ENCODE measurements at regions not wholly inside any gene's neighbourhood (a gene's known extent, or its start where the extent isn't known, plus 50 kb on each side); places are given as distances from the start of the nearest gene placed in this dataset.

DNA sequence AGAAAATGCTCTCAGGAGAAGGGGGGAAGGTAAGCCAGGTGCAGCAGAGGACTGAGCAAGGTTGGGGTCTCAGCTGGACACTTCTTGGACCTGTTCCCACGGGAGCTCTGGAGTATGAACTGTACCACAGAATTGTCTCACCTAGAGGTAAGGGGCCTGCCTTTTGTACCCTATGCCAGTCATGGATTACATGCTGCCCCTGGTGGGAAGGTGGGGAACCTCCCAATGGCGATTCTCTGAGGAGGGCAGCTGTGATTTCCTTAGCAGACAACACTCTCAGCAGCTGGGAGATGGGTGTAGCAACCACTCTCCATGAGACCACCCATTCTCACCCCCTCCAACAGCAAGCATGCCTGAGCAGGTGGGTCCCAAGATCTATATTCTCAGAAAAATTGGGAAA, 329.4 kb upstream of the CTNNB1 start:
- CTCF ChIA-PET (ENCODE audit: partially characterized antibody) = interaction anchor here (0.6 to 3.4 kb wide), 18 partner anchors 9 to 1250 kb away, joined by 3 to 18 read pairs (median 4); no protein-coding TSS in a partner anchor
- H3K4me1 ChIP-seq (replicated peaks in 1 of 4; ENCODE audit: control insufficient read depth in 3 of 4, insufficient read depth in 4 of 4, low read length in 3 of 4) = no peaks in the 10 kb centered on the region
- POLR2A ChIA-PET (ENCODE audit: partially characterized antibody) = interaction anchor here (1.5 kb wide), 1 partner anchor 330 kb away, joined by 5 read pairs; the partner anchor contains the start of gene CTNNB1
- H4K91ac ChIP-seq (replicated peaks; ENCODE audit: insufficient read length, low read length) = no peak overlapping the region
- peak overlapping the region; percentile 67; the same call in 1 of the 2 replicates for H2AFZ ChIP-seq (ENCODE audit: low read length)
- H2BK120ac ChIP-seq (replicated peaks; ENCODE audit: low read depth, low read length) = no peak overlapping the region
- H4K20me1 ChIP-seq (replicated peaks in 1 of 2; ENCODE audit: control insufficient read depth in 1 of 2, insufficient read depth in 2 of 2, low read length in 2 of 2) = no peaks in the 10 kb centered on the region
- H3K4me2 ChIP-seq (ENCODE audit: insufficient read depth in 1 of 2, low read depth in 2 of 2, low read length in 2 of 2) = no peak overlapping the region
- no peak overlapping the region for H2BK15ac ChIP-seq (ENCODE audit: low read length)
- DNase-seq (ENCODE audit: low read depth in 1 of 2, low spot score in 2 of 2) (peak in 1 of 2 experiments; percentile 51), FAIRE-seq (no peak)
- H2BK12ac ChIP-seq (ENCODE audit: low read depth, low read length) = no peak overlapping the region
- no peak for TF ChIP-seq SUZ12 (IDR thresholded peaks at IDR 0.05; ENCODE audit: low read length)
- peak; percentile 39 to 55 for TF ChIP-seq RAD21 (IDR thresholded peaks at IDR 0.05 in 1 of 2, conservative IDR thresholded peaks at IDR 0.05 in 1 of 2; ENCODE audit: low read depth in 2 of 2, low read length in 2 of 2)
- TF ChIP-seq, protein P1, sequence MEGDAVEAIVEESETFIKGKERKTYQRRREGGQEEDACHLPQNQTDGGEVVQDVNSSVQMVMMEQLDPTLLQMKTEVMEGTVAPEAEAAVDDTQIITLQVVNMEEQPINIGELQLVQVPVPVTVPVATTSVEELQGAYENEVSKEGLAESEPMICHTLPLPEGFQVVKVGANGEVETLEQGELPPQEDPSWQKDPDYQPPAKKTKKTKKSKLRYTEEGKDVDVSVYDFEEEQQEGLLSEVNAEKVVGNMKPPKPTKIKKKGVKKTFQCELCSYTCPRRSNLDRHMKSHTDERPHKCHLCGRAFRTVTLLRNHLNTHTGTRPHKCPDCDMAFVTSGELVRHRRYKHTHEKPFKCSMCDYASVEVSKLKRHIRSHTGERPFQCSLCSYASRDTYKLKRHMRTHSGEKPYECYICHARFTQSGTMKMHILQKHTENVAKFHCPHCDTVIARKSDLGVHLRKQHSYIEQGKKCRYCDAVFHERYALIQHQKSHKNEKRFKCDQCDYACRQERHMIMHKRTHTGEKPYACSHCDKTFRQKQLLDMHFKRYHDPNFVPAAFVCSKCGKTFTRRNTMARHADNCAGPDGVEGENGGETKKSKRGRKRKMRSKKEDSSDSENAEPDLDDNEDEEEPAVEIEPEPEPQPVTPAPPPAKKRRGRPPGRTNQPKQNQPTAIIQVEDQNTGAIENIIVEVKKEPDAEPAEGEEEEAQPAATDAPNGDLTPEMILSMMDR (IDR thresholded peaks at IDR 0.05; ENCODE audit: control extremely low read depth in 1 of 3, insufficient read depth in 1 of 3, low read depth in 1 of 3, low read length in 3 of 3) = peak; percentile 46 to 63 (median 54)
- H3K27me3 ChIP-seq (replicated peaks in 1 of 4; ENCODE audit: control insufficient read depth in 3 of 4, extremely low read depth in 1 of 4, insufficient read depth in 3 of 4, low read length in 3 of 4) = no peaks in the 10 kb centered on the region
- H4K5ac ChIP-seq (ENCODE audit: insufficient read length, low read depth, low read length) = no peak overlapping the region
- H2AK5ac ChIP-seq (ENCODE audit: low read depth, low read length) = no peak overlapping the region
- H3K18ac ChIP-seq (ENCODE audit: extremely low read depth, low read length) = no peak overlapping the region
- H3K27ac ChIP-seq (ENCODE audit: low read depth, low read length) = no peak overlapping the region
- no peak overlapping the region for H2BK20ac ChIP-seq (ENCODE audit: low read length)
- no peaks in the 10 kb centered on the region for H3K36me3 ChIP-seq (ENCODE audit: control insufficient read depth in 2 of 4, insufficient read depth in 4 of 4, low read length in 3 of 4)
- no peaks in the 10 kb centered on the region for H3K79me1 ChIP-seq (ENCODE audit: low read depth, low read length)
- no peaks in the 10 kb centered on the region for H3K79me2 ChIP-seq (ENCODE audit: control insufficient read depth in 1 of 2, insufficient read depth in 2 of 2, low read length in 2 of 2)
- H3K9ac ChIP-seq (replicated peaks in 1 of 4; ENCODE audit: extremely low read depth in 1 of 4, low read depth in 3 of 4, low read length in 3 of 4) = no peak overlapping the region
- no peak overlapping the region for H3K14ac ChIP-seq (ENCODE audit: insufficient read length)
- H4K8ac ChIP-seq (ENCODE audit: extremely low read depth, insufficient read depth, low read length) = no peak overlapping the region
- H3K9me3 ChIP-seq (ENCODE audit: insufficient read depth in 2 of 2, low read depth in 1 of 2, low read length in 1 of 2) = no peaks in the 10 kb centered on the region
- H3K4ac ChIP-seq (replicated peaks; ENCODE audit: insufficient read length, low read depth, low read length) = no peak overlapping the region
- no peak overlapping the region for H3K23ac ChIP-seq (ENCODE audit: insufficient read length)
- H2BK5ac ChIP-seq (ENCODE audit: low read depth, low read length) = no peak overlapping the region
- H3K4me3 ChIP-seq (ENCODE audit: extremely low read depth in 1 of 4, insufficient read depth in 2 of 4, low read depth in 3 of 4, low read length in 4 of 4) = no peak overlapping the region
- WGBS, 2 experiments (ENCODE audit: extremely low coverage in 1 of 2, insufficient coverage in 1 of 2, insufficient read length in 1 of 2, insufficient replicate concordance in 2 of 2, low coverage in 1 of 2, low lambda C conversion rate in 2 of 2, missing lambda C conversion rate in 1 of 2) = 75% methylated on average over 2 of the region's 2 CpGs; no CpG with 5 or more reads in 1 of the 2 experiments
- H3K23me2 ChIP-seq (ENCODE audit: low read depth, low read length) = no peaks in the 10 kb centered on the region
- no peak overlapping the region for H3K56ac ChIP-seq (replicated peaks; ENCODE audit: insufficient read length, low read depth, low read length)
